ENCODE measurements at regions not wholly inside any gene's neighbourhood (a gene's known extent, or its start where the extent isn't known, plus 50 kb on each side); places are given as distances from the start of the nearest gene placed in this dataset.

- Histone ChIP-seq H3K27me3 (ENCODE audit: insufficient read depth) (no peaks in the 10 kb centered on the region), H3K9me3 (no peaks in the 10 kb centered on the region), H3K9me2 (no peaks in the 10 kb centered on the region), H3K4me3 (ENCODE audit: low read depth in 2 of 2, low read length in 1 of 2) (no peak overlapping the region), H3K4me1 (ENCODE audit: control insufficient read depth in 1 of 2, insufficient read depth in 2 of 2, low read depth in 1 of 2, low read length in 1 of 2) (no peaks in the 10 kb centered on the region), H3K36me3 (replicated peaks in 1 of 2; ENCODE audit: control insufficient read depth in 1 of 2, insufficient read depth in 2 of 2, low read length in 1 of 2) (no peaks in the 10 kb centered on the region), H3K27ac (ENCODE audit: low read depth in 2 of 2, low read length in 1 of 2) (no peak overlapping the region), H4K20me1 (ENCODE audit: insufficient read depth) (no peaks in the 10 kb centered on the region), H3K9ac (no peak overlapping the region), H2AFZ (ENCODE audit: low read depth) (no peak overlapping the region), H3F3A (replicated peaks; ENCODE audit: insufficient read depth) (no peaks in the 10 kb centered on the region), H3K79me2 (ENCODE audit: insufficient read depth) (no peaks in the 10 kb centered on the region), H3K4me2 (no peak overlapping the region)
- POLR2A ChIA-PET, result no interaction called here
- 12% methylated on average over 3 of the region's 3 CpGs for WGBS (ENCODE audit: low lambda C conversion rate)
- no peak for DNase-seq
- no peak for TF ChIP-seq RFX5 (IDR thresholded peaks at IDR 0.05; ENCODE audit: low read length)
- TF ChIP-seq RXRA (IDR thresholded peaks at IDR 0.05; ENCODE audit: borderline replicate concordance, low read depth), result no peak
- no peak for TF ChIP-seq SIN3A (IDR thresholded peaks at IDR 0.05; ENCODE audit: borderline replicate concordance, low read depth, low read length)
- CTCF ChIA-PET, result no interaction called here
Observed at GRCh38 chr6:62474793-62475192, 188.8 kb upstream of the KHDRBS2 start.

- Histone ChIP-seq H3K27me3 (ENCODE audit: insufficient read depth) (no peaks in the 10 kb centered on the region), H3K4me3 (ENCODE audit: low read depth in 2 of 2, low read length in 1 of 2) (no peak overlapping the region), H3K9me2 (no peaks in the 10 kb centered on the region), H3K4me1 (ENCODE audit: control insufficient read depth in 1 of 2, insufficient read depth in 2 of 2, low read depth in 1 of 2, low read length in 1 of 2) (no peaks in the 10 kb centered on the region), H3K9me3 (no peaks in the 10 kb centered on the region), H3K36me3 (replicated peaks in 1 of 2; ENCODE audit: control insufficient read depth in 1 of 2, insufficient read depth in 2 of 2, low read length in 1 of 2) (no peaks in the 10 kb centered on the region), H3K27ac (ENCODE audit: low read depth in 2 of 2, low read length in 1 of 2) (no peak overlapping the region), H3K4me2 (no peak overlapping the region), H3K9ac (no peak overlapping the region), H3F3A (replicated peaks; ENCODE audit: insufficient read depth) (no peaks in the 10 kb centered on the region), H4K20me1 (ENCODE audit: insufficient read depth) (no peaks in the 10 kb centered on the region), H2AFZ (ENCODE audit: low read depth) (no peak overlapping the region), H3K79me2 (ENCODE audit: insufficient read depth) (no peaks in the 10 kb centered on the region)
- ChIA-PET POLR2A (no interaction called here), CTCF (no interaction called here)
- no peak for TF ChIP-seq EZH2phosphoT487 (IDR thresholded peaks at IDR 0.05; ENCODE audit: borderline replicate concordance, low read depth)
- no peak for DNase-seq
- WGBS (ENCODE audit: low lambda C conversion rate), result 16% methylated on average over 2 of the region's 2 CpGs
Observed at GRCh38 chr6:62466607-62467006, 180.6 kb upstream of the KHDRBS2 start.

DNA sequence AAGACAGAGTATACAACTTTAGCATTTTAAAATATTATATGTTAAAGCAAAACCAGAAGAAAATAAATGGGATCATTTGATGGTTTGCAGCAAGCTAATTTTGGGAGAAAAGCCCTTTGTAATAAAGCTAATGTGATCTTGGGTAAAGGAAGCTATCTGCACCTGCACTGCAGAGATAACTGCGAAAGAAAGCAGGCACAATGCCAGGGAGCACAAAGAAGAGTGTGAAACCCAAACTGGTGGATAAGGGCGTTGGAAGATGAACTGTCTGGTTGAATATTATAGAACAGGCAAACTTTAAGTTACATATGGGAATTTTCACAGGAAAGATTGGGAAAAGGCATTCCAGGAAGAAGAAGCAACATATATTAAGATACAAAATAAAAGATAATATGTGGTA, 179.2 kb upstream of the KHDRBS2 start:
- CTCF ChIA-PET, result no interaction called here
- Histone ChIP-seq H3K27ac (ENCODE audit: low read depth in 2 of 2, low read length in 1 of 2) (no peak overlapping the region), H3K4me1 (ENCODE audit: control insufficient read depth in 1 of 2, insufficient read depth in 2 of 2, low read depth in 1 of 2, low read length in 1 of 2) (no peaks in the 10 kb centered on the region), H3K9ac (no peak overlapping the region), H4K20me1 (ENCODE audit: insufficient read depth) (no peaks in the 10 kb centered on the region), H3K4me3 (ENCODE audit: low read depth in 2 of 2, low read length in 1 of 2) (no peak overlapping the region), H3K79me2 (ENCODE audit: insufficient read depth) (no peaks in the 10 kb centered on the region), H3K36me3 (replicated peaks in 1 of 2; ENCODE audit: control insufficient read depth in 1 of 2, insufficient read depth in 2 of 2, low read length in 1 of 2) (no peaks in the 10 kb centered on the region), H2AFZ (ENCODE audit: low read depth) (no peak overlapping the region), H3K4me2 (no peak overlapping the region), H3K9me3 (no peaks in the 10 kb centered on the region), H3K9me2 (no peaks in the 10 kb centered on the region), H3F3A (replicated peaks; ENCODE audit: insufficient read depth) (no peaks in the 10 kb centered on the region), H3K27me3 (ENCODE audit: insufficient read depth) (no peaks in the 10 kb centered on the region)
- no peak for DNase-seq
- 2% methylated on average over 2 of the region's 2 CpGs for WGBS (ENCODE audit: low lambda C conversion rate)
- POLR2A ChIA-PET, result no interaction called here
- TF ChIP-seq MEF2A (IDR thresholded peaks at IDR 0.05; ENCODE audit: borderline replicate concordance, low read depth) (no peak), YY1 (IDR thresholded peaks at IDR 0.05; ENCODE audit: low read depth) (no peak), MXI1 (IDR thresholded peaks at IDR 0.05; ENCODE audit: low read depth, low read length) (no peak), FOXJ3 (CRISPR knock-in tag; IDR thresholded peaks at IDR 0.05) (no peak), SMC3 (IDR thresholded peaks at IDR 0.05; ENCODE audit: low read depth, low read length) (no peak), RAD21 (IDR thresholded peaks at IDR 0.05; ENCODE audit: low read length) (no peak), RCOR1 (IDR thresholded peaks at IDR 0.05; ENCODE audit: low read length) (no peak), SIN3A (IDR thresholded peaks at IDR 0.05; ENCODE audit: borderline replicate concordance, low read depth, low read length) (no peak), RXRA (IDR thresholded peaks at IDR 0.05; ENCODE audit: borderline replicate concordance, low read depth) (no peak), JUND (IDR thresholded peaks at IDR 0.05) (no peak), TEAD4 (IDR thresholded peaks at IDR 0.05; ENCODE audit: borderline replicate concordance, insufficient read depth) (no peak), GABPA (IDR thresholded peaks at IDR 0.05; ENCODE audit: low read depth) (no peak), FOSL2 (IDR thresholded peaks at IDR 0.05; ENCODE audit: borderline replicate concordance, low read depth) (no peak), CHD2 (IDR thresholded peaks at IDR 0.05; ENCODE audit: low read length, partially characterized antibody) (no peak), NFIC (IDR thresholded peaks at IDR 0.05; ENCODE audit: borderline replicate concordance) (no peak), TAF1 (IDR thresholded peaks at IDR 0.05; ENCODE audit: borderline replicate concordance, low read depth, low read length) (no peak), NRF1 (IDR thresholded peaks at IDR 0.05; ENCODE audit: low read depth, low read length) (no peak)
- TF ChIP-seq, protein P1, sequence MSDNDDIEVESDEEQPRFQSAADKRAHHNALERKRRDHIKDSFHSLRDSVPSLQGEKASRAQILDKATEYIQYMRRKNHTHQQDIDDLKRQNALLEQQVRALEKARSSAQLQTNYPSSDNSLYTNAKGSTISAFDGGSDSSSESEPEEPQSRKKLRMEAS (IDR thresholded peaks at IDR 0.05; ENCODE audit: low read depth), result no peak
- TF ChIP-seq, protein P2, sequence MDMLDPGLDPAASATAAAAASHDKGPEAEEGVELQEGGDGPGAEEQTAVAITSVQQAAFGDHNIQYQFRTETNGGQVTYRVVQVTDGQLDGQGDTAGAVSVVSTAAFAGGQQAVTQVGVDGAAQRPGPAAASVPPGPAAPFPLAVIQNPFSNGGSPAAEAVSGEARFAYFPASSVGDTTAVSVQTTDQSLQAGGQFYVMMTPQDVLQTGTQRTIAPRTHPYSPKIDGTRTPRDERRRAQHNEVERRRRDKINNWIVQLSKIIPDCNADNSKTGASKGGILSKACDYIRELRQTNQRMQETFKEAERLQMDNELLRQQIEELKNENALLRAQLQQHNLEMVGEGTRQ (IDR thresholded peaks at IDR 0.05; ENCODE audit: borderline replicate concordance, low read depth, low read length), result no peak
- TF ChIP-seq, protein P3, sequence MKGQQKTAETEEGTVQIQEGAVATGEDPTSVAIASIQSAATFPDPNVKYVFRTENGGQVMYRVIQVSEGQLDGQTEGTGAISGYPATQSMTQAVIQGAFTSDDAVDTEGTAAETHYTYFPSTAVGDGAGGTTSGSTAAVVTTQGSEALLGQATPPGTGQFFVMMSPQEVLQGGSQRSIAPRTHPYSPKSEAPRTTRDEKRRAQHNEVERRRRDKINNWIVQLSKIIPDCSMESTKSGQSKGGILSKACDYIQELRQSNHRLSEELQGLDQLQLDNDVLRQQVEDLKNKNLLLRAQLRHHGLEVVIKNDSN (IDR thresholded peaks at IDR 0.05; ENCODE audit: borderline replicate concordance, low read depth), result no peak
